ENCODE measurements at regions not wholly inside any gene's neighbourhood (a gene's known extent, or its start where the extent isn't known, plus 50 kb on each side); places are given as distances from the start of the nearest gene placed in this dataset.

- Histone ChIP-seq H3K27me3 (replicated peaks) (peaks cover 22% of the 10 kb centered on the region), H3K36me3 (replicated peaks) (no peaks in the 10 kb centered on the region), H3K4me3 (ENCODE audit: low read depth, low read length) (no peak overlapping the region), H3K27ac (no peak overlapping the region)
- no peak for TF ChIP-seq CTCF (IDR thresholded peaks at IDR 0.05; ENCODE audit: low read depth, low read length, missing control alignments)
- no peak for DNase-seq
- in situ Hi-C loops (cut with HindIII; ENCODE audit: low pct_ligation_motif_present, low sequenced_read_pairs): no loop called here
Measured at GRCh38 chr7:382043-382400, 92.1 kb downstream of the FOXL3 start.

GRCh38 chr7:386385-386784, 96.4 kb downstream of the FOXL3 start:
- in situ Hi-C loops (cut with HindIII; ENCODE audit: low pct_ligation_motif_present, low sequenced_read_pairs): no loop called here

GRCh38 chr7:387132-388022, 97.4 kb downstream of the FOXL3 start:
- DNase-seq: no peak
- H3K27ac ChIP-seq: no peak overlapping the region
- H3K36me3 ChIP-seq (replicated peaks): no peaks in the 10 kb centered on the region
- TF ChIP-seq CTCF (IDR thresholded peaks at IDR 0.05; ENCODE audit: low read depth, low read length, missing control alignments): no peak
- no peak overlapping the region for H3K4me3 ChIP-seq (ENCODE audit: low read depth, low read length)
- peaks cover 4% of the 10 kb centered on the region for H3K27me3 ChIP-seq (replicated peaks)
- in situ Hi-C loops (cut with HindIII; ENCODE audit: low pct_ligation_motif_present, low sequenced_read_pairs): no loop called here

More at GRCh38 chr7:386385-386784, 96.4 kb downstream of the FOXL3 start:
- H3K4me3 ChIP-seq (ENCODE audit: low read depth, low read length): no peak overlapping the region
- H3K36me3 ChIP-seq (replicated peaks): no peaks in the 10 kb centered on the region
- no peak overlapping the region for H3K27ac ChIP-seq
- DNase-seq: no peak
- TF ChIP-seq CTCF (IDR thresholded peaks at IDR 0.05; ENCODE audit: low read depth, low read length, missing control alignments): no peak
- H3K27me3 ChIP-seq (replicated peaks): peaks cover 9% of the 10 kb centered on the region

- H3K27ac ChIP-seq: no peak overlapping the region
- TF ChIP-seq CTCF (IDR thresholded peaks at IDR 0.05; ENCODE audit: low read depth, low read length, missing control alignments): no peak
- no peak overlapping the region for H3K4me3 ChIP-seq (ENCODE audit: low read depth, low read length)
- in situ Hi-C loops (cut with HindIII; ENCODE audit: low pct_ligation_motif_present, low sequenced_read_pairs): no loop called here
- peaks cover 2% of the 10 kb centered on the region for H3K27me3 ChIP-seq (replicated peaks)
- no peaks in the 10 kb centered on the region for H3K36me3 ChIP-seq (replicated peaks)
- no peak for DNase-seq
Measured at GRCh38 chr7:388023-388960, 98.3 kb downstream of the FOXL3 start.

- Histone ChIP-seq H3K36me3 (replicated peaks) (no peaks in the 10 kb centered on the region), H3K4me3 (ENCODE audit: low read depth, low read length) (no peak overlapping the region), H3K27ac (no peak overlapping the region), H3K27me3 (replicated peaks) (no peaks in the 10 kb centered on the region)
- DNase-seq: no peak
- TF ChIP-seq CTCF (IDR thresholded peaks at IDR 0.05; ENCODE audit: low read depth, low read length, missing control alignments): no peak
- in situ Hi-C loops (cut with HindIII; ENCODE audit: low pct_ligation_motif_present, low sequenced_read_pairs): no loop called here
Measured at GRCh38 chr7:388961-389701, 99.2 kb downstream of the FOXL3 start.

Data from brain microvascular endothelial cell (primary cell).